OCI-LY7 (cell line): ENCODE measurements at regions not wholly inside any gene's neighbourhood (a gene's known extent, or its start where the extent isn't known, plus 50 kb on each side); places are given as distances from the start of the nearest gene placed in this dataset.

ENCODE experiments used
- EZH2phosphoT487 ChIP-seq: fragments of 200-600 bp; sonication (generic); IDR thresholded peaks from 2 replicates; pipeline ENCODE4 v1.6.1; 2018; ENCODE audit warnings: low read depth, borderline replicate concordance, mild to moderate bottlenecking, mixed run types, antibody characterized with exemption, low read length, moderate library complexity, mixed read lengths
- TF ChIP-seq, protein P1 (sequence below): fragments of 200-600 bp; sonication (generic); conservative IDR thresholded peaks from 2 replicates; pipeline ENCODE4 v1.5.1; 2014; ENCODE audit warnings: mild to moderate bottlenecking, antibody characterized with exemption, low read length, moderate library complexity, mixed read lengths

DNA sequence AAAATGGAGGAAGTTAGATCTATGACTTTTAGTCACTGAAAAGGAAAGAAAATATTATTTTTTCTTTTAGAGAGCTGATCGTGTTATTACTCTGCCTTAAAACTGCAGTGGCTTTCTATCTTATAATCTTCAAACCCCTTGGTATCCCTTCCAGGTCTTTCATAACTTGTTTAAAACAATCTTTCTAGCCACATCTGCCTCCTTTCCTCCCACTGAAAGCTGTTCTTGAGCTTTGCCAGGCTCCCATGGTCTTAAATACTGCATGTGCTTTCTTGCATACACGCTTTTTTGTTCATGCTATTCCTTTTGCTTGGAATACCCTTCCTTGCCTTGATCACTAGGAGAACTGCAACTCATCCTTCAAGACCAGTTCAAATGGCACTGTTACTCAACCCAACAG is 65.9 kb upstream of the GADD45A start:
- TF ChIP-seq, protein P1, sequence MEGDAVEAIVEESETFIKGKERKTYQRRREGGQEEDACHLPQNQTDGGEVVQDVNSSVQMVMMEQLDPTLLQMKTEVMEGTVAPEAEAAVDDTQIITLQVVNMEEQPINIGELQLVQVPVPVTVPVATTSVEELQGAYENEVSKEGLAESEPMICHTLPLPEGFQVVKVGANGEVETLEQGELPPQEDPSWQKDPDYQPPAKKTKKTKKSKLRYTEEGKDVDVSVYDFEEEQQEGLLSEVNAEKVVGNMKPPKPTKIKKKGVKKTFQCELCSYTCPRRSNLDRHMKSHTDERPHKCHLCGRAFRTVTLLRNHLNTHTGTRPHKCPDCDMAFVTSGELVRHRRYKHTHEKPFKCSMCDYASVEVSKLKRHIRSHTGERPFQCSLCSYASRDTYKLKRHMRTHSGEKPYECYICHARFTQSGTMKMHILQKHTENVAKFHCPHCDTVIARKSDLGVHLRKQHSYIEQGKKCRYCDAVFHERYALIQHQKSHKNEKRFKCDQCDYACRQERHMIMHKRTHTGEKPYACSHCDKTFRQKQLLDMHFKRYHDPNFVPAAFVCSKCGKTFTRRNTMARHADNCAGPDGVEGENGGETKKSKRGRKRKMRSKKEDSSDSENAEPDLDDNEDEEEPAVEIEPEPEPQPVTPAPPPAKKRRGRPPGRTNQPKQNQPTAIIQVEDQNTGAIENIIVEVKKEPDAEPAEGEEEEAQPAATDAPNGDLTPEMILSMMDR, result no peak
- TF ChIP-seq EZH2phosphoT487, result no peak
